ENCODE measurements at regions not wholly inside any gene's neighbourhood (a gene's known extent, or its start where the extent isn't known, plus 50 kb on each side); places are given as distances from the start of the nearest gene placed in this dataset.
"Not testable (repeated sequence)": the region's sequence is repeated elsewhere in the genome, so short reads cannot be mapped to it uniquely, and the experiment has no call there.

DNA sequence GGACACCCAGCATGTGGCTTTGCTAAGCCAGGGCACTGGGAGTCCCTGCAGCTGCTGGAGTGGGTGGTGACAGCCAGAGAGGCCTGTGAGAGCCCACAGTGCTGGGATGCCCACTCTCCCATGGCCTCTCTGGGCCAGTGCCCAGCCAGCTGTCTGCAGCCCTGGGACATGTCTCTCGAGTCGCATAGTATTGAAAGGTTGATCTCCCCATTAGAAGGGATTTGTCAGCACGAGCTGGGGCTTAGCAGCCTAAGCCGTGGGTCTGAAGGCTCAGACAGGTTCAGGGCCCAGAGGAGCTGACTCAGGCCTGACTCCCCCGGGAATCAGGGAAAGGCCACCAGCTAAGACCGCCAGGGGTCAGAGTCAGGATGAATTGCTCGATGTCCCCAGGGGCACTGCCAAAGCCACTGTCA, 53.5 kb downstream of the FOXD2 start:
- no peak overlapping the region for H3K4me2 ChIP-seq (ENCODE audit: low read length)
- no peak overlapping the region for H3K9ac ChIP-seq
- TF ChIP-seq, protein P1, sequence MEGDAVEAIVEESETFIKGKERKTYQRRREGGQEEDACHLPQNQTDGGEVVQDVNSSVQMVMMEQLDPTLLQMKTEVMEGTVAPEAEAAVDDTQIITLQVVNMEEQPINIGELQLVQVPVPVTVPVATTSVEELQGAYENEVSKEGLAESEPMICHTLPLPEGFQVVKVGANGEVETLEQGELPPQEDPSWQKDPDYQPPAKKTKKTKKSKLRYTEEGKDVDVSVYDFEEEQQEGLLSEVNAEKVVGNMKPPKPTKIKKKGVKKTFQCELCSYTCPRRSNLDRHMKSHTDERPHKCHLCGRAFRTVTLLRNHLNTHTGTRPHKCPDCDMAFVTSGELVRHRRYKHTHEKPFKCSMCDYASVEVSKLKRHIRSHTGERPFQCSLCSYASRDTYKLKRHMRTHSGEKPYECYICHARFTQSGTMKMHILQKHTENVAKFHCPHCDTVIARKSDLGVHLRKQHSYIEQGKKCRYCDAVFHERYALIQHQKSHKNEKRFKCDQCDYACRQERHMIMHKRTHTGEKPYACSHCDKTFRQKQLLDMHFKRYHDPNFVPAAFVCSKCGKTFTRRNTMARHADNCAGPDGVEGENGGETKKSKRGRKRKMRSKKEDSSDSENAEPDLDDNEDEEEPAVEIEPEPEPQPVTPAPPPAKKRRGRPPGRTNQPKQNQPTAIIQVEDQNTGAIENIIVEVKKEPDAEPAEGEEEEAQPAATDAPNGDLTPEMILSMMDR (IDR thresholded peaks at IDR 0.05), result no peak
- H3K4me1 ChIP-seq, result no peaks in the 10 kb centered on the region
- H3K79me2 ChIP-seq, result no peaks in the 10 kb centered on the region
- H3K27me3 ChIP-seq (ENCODE audit: control insufficient read depth, insufficient read depth, low read length), result no peaks in the 10 kb centered on the region
- H2AFZ ChIP-seq, result no peak overlapping the region
- H3K4me3 ChIP-seq (ENCODE audit: low read depth, low read length), result no peak overlapping the region
- no peaks in the 10 kb centered on the region for H3K36me3 ChIP-seq (ENCODE audit: control insufficient read depth, insufficient read depth, low read length)
- H3K27ac ChIP-seq, result no peak overlapping the region
- no peaks in the 10 kb centered on the region for H3K9me3 ChIP-seq (ENCODE audit: control insufficient read depth, low read length)

DNA sequence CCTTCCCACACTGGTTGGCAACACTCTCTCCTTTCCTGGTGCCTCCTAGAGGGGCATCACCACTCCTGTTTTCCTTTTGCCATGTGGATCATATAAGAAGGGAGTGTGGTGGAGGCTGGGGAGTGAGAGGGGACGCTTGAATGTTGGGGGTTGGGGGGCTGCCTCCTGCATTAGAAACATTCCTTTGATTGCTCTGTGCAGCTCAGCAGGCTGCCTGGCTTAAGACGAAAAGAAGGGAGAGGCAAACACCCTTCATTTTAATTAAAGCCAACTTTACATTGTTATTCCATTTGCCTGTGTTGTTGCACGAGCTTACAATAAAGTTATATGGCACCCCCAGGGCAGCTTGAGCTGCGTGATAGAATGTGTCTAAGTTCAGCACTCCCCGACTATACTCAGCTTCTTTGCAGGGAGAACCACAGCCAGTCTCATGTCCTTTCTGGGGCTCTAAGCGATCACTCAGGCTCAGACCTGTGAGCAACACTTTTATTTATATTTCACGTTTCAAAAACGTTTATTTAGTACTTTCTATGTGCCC, 57.4 kb downstream of the FOXD2 start:
- TF ChIP-seq, protein P1 (IDR thresholded peaks at IDR 0.05), result no peak

DNA sequence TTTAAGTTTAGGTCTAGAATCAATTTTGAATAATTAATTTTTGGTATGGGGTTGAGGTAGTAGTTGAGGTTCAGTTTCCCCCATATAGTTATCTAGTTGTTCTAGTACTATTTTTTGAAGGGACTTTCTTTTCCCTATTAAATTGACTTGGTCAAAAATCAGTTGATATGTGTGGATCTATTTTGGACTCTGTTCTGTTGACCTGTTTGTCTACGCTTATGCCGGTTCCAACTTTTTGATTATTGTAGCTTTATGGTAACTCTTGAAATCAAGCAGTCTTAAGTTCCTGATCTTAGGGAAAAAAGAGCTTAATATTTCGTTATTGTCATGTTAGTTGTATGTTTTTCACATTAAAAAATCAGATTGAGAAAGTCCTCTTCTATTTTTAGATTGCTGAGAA, 60.7 kb downstream of the FOXD2 start:
- H3K36me3 ChIP-seq (ENCODE audit: control insufficient read depth, insufficient read depth, low read length), result no peaks in the 10 kb centered on the region
- H3K27me3 ChIP-seq (ENCODE audit: control insufficient read depth, insufficient read depth, low read length), result no peaks in the 10 kb centered on the region
- no peak overlapping the region for H2AFZ ChIP-seq
- no peaks in the 10 kb centered on the region for H3K79me2 ChIP-seq
- no peak overlapping the region for H3K9ac ChIP-seq
- TF ChIP-seq, protein P1 (IDR thresholded peaks at IDR 0.05), result no peak
- H3K4me3 ChIP-seq (ENCODE audit: low read depth, low read length), result no peak overlapping the region
- H3K9me3 ChIP-seq (ENCODE audit: control insufficient read depth, low read length), result no peaks in the 10 kb centered on the region
- no peak overlapping the region for H3K27ac ChIP-seq
- H3K4me2 ChIP-seq (ENCODE audit: low read length), result no peak overlapping the region
- no peaks in the 10 kb centered on the region for H3K4me1 ChIP-seq

More for the DNA sequence above, 57.4 kb downstream of the FOXD2 start:
- H3K27me3 ChIP-seq (ENCODE audit: control insufficient read depth, insufficient read depth, low read length), result no peaks in the 10 kb centered on the region
- no peak overlapping the region for H3K9ac ChIP-seq
- no peak overlapping the region for H2AFZ ChIP-seq
- H3K4me2 ChIP-seq (ENCODE audit: low read length), result no peak overlapping the region
- no peak overlapping the region for H3K27ac ChIP-seq
- H3K79me2 ChIP-seq, result no peaks in the 10 kb centered on the region
- H3K4me3 ChIP-seq (ENCODE audit: low read depth, low read length), result no peak overlapping the region
- no peaks in the 10 kb centered on the region for H3K4me1 ChIP-seq
- no peaks in the 10 kb centered on the region for H3K9me3 ChIP-seq (ENCODE audit: control insufficient read depth, low read length)
- no peaks in the 10 kb centered on the region for H3K36me3 ChIP-seq (ENCODE audit: control insufficient read depth, insufficient read depth, low read length)

DNA sequence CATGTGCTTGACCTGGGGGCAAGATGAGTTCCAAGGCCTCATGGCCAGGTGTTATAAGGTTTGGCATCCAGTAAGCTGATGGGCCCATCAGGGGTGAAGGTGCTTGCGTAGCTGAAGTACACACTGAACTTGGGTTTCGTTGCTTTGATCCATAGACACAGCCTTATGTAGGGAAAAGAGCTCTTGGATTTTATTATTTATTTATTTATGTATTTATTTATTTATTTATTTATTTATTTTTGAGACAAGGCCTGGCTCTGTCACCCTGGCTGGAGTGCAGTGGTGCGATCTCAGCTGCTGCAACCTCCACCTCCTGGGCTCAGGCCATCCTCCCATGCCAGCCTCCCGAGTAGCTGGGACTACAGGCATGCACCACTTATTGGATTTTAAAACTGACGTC, 63.2 kb downstream of the FOXD2 start:
- H3K36me3 ChIP-seq (ENCODE audit: control insufficient read depth, insufficient read depth, low read length), result no peaks in the 10 kb centered on the region
- H3K9me3 ChIP-seq (ENCODE audit: control insufficient read depth, low read length), result no peaks in the 10 kb centered on the region
- H3K4me2 ChIP-seq (ENCODE audit: low read length), result no peak overlapping the region
- no peaks in the 10 kb centered on the region for H3K79me2 ChIP-seq
- TF ChIP-seq, protein P1 (IDR thresholded peaks at IDR 0.05), result no peak
- no peak overlapping the region for H3K9ac ChIP-seq
- no peak overlapping the region for H2AFZ ChIP-seq
- H3K27ac ChIP-seq, result no peak overlapping the region
- H3K4me3 ChIP-seq (ENCODE audit: low read depth, low read length), result no peak overlapping the region
- H3K27me3 ChIP-seq (ENCODE audit: control insufficient read depth, insufficient read depth, low read length), result no peaks in the 10 kb centered on the region
- no peaks in the 10 kb centered on the region for H3K4me1 ChIP-seq

DNA sequence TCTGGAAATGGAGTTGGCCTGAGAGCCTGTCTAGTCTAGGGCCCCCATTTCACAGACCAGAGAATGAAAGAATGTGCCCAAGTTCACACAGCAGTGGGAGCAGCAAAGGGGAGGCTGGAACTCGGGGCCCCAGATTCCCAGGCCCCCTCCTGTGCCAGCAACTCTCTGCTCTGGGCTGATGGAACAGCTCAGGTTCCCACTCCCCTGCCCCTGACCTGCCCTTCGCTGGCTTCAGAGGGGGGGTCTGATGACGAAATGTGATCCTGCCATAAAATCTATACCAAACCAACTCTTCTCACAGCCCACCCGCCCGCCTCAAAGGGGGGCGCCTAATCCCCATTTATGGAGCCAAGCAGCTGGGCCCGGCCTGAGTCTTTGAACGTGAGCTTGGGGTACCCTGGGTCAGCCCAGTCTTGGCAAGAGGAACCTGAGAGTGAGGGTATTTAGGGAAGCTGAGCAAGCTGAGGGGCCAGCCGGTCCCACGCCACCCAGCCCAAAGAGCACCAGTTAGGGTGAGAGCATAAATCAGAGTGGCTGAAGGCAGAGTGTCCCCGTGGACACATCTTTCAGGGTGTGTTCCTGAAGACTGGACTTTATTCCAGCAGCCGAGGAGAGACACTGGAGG, 65.0 kb downstream of the FOXD2 start:
- Histone ChIP-seq H3K36me3 (ENCODE audit: control insufficient read depth, insufficient read depth, low read length) (no peaks in the 10 kb centered on the region), H3K27ac (no peak overlapping the region), H3K4me2 (ENCODE audit: low read length) (no peak overlapping the region), H3K79me2 (no peaks in the 10 kb centered on the region), H3K9me3 (ENCODE audit: control insufficient read depth, low read length) (no peaks in the 10 kb centered on the region), H3K9ac (no peak overlapping the region), H2AFZ (no peak overlapping the region), H3K27me3 (ENCODE audit: control insufficient read depth, insufficient read depth, low read length) (peaks cover 7% of the 10 kb centered on the region), H3K4me1 (no peaks in the 10 kb centered on the region), H3K4me3 (ENCODE audit: low read depth, low read length) (no peak overlapping the region)
- TF ChIP-seq, protein P1 (IDR thresholded peaks at IDR 0.05), result no peak

DNA sequence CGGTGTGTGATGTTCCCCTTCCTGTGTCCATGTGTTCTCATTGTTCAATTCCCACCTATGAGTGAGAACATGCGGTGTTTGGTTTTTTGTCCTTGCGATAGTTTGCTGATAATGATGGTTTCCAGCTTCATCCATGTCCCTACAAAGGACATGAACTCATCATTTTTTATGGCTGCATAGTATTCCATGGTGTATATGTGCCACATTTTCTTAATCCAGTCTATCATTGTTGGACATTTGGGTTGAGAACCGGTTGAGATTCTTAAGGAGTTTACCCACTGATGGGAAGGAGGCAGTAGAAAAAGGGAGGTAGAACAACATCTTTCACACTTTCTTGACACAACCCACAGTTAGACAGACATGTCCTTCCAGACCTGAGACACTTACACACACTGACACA, 67.0 kb downstream of the FOXD2 start:
- not testable (repeated sequence) for H3K27me3 ChIP-seq (ENCODE audit: control insufficient read depth, insufficient read depth, low read length); H3K9ac ChIP-seq; H2AFZ ChIP-seq; H3K36me3 ChIP-seq (ENCODE audit: control insufficient read depth, insufficient read depth, low read length); H3K4me2 ChIP-seq (ENCODE audit: low read length); H3K4me3 ChIP-seq (ENCODE audit: low read depth, low read length); H3K9me3 ChIP-seq (ENCODE audit: control insufficient read depth, low read length); H3K27ac ChIP-seq; H3K4me1 ChIP-seq; H3K79me2 ChIP-seq
